ENCODE measurements at regions not wholly inside any gene's neighbourhood (a gene's known extent, or its start where the extent isn't known, plus 50 kb on each side); places are given as distances from the start of the nearest gene placed in this dataset.
A peak's percentile ranks its signal among the peaks of the same experiment; 100 is the strongest.

DNA sequence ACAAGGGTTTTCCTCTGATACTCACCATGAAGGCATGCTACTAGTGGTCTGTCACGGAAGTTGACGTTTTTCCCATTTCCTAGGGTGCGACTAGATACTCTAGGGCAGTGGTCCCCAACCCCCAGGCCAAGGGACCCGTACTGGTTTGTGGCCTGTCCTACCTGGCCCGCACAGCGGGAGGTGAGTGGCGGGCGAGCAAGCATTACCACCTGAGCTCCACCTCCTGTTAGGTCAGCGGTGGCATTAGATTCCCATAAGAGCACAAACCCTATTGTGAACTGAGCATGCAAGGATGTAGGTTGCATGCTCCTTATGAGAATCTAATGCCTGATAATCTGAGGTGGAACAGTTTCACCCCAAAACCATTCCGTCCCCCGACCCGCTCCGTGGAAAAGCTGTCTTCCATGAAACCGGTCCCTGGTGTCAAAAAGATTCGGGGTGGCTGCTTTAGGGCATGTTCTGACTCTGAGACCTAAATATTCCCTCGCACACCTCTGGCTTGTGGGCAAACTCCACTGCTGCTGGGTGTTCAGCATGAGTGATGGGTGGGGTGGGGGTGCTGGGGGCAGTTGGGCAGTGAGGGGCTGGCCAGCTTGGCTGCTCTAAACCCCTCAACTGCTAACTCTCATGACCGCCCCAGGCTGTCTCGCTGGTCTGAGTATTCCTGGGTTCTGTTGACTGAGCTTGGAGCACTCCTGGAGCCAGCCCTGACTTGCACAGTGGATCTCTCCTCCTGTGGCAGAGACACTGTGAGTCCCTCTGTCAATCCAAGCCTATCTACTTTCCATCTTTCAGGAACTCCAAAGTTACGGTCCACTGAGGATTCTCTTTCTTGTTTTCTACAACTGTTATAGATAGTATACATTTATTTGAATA lies 78.3 kb upstream of the NEK6 start:
- no peak for DNase-seq

DNA sequence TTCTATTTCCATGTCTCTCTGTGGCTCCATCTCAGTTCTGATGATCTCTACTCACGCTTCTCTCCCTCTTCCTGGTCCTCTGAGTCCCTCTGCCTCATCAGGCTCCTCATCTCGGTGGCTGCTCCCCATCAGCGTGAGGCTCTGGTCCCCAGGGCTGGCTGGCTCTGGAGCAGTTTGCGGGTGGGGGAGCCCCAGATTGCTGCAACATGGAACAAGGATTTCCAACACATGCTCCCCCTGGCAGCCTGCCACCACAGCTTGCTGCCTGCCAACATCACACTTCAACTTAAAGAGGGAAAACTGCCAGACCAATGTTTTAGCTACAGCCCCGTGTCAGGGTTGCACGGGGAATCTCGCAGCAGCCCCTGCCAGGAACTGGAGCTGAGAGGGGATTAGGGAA lies 77.2 kb upstream of the NEK6 start:
- DNase-seq: no peak

DNA sequence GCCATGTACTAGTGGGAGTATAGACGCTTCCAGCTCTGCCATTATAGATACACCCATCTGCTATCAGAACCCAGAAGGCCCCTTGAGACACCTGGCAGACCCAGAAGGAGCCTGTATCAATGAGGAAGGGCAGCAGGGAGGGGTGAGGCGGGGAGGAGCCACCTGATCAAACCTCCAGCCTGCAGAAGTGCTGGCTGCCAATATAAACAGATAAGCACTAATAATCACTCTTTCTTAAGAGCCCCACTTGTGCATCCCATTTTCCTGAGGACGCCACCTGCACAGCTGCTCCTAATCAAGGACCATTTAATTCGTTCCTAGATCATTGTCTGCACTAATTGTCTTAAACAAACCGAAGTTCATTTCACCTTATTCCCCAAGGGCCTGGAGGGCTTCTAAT lies 75.0 kb upstream of the NEK6 start:
- DNase-seq: no peak

DNA sequence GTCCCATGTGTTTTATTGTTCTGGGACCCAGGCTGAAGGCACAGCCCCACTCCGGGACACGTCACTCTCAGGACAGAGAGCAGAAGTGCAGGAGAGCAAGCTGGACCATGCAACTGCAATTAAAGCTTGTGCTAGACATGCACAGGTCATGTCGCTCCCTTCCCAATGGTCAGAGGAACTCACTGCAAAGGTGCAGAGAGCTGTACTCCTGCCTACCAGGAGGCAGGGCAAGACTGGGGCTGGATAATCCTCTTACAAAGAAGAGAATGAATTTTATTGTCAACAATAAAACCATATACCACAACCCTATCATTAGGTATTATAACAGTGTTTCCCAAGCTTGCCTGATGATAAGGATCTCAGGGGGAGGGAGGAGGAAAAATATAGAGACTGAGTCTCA lies 74.0 kb upstream of the NEK6 start:
- DNase-seq: no peak

DNA sequence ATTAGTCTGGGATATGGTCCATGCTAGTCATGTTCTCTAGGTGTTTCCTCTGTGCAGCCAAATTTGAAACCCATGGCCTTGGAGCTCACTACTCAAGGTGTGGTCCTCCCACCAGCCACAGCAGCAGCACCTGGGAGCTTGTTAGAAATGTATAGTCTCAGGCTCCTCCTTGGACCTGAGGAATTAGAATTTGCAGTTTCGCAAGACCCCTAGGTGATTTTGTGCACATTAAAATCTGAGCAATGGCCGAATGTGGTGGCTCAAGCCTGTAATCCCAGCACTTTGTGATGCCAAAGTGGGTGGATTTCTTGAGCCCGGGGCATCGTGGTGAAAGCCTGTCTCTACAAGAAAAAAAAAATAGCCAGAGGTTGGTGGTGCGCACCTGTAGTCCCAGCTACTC lies 72.3 kb upstream of the NEK6 start:
- no peak for DNase-seq

DNA sequence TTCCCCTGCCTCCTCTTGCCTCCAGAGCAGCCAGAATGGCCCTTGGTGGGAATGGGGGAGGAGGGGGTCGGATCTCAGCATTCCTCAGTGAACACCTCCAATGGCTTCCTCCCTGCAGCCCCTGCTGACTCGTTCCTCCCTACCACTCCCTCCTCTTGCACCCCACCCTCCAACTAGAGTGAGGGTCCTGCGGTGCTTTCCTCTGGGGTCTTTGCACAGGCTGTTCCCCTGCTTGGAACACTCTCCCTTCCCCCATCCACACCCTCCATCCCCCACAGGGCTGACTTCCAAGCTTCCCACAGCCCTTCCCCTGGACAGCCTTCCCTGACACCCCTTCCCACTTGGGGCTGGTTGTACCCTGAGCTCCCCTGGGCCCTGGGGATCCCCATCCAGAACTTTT lies 70.4 kb upstream of the NEK6 start:
- no peak for DNase-seq

DNA sequence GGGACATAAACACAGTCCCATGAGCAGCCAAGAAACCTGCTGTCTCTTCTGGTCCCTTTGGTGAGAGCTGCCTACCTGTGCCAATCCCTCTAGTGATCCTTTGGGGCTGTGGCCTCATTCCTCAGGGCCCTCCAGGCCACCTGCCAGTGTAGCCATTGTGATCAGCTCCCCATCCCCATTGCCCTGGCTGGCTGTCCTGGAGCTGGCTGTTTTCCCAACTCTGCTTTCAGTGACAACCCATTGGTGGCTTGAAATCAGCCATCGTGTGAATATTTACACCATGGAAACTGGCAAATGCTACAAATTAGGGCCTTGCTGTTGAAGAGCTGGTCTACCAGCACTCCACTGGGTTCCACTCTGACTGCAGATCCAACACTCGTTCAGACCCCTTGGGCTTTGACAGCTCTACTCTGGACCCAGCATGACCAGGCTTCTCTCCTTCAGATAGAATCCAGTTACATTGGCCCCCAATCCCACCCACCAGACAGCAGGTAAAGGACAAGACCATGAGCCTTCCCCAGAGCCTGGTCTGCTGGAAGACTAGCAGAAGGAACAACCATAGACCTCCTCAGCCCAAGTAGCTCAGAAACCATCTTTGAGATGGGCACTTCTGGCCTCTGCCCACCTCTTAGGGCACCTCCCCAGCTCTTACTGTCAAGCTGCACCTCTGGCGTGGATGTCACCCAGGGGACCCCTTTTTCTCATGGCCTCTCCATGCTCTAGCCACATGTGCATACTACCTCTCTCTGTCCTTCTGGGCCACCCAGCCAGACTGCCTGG lies 69.2 kb upstream of the NEK6 start:
- no peak for DNase-seq

DNA sequence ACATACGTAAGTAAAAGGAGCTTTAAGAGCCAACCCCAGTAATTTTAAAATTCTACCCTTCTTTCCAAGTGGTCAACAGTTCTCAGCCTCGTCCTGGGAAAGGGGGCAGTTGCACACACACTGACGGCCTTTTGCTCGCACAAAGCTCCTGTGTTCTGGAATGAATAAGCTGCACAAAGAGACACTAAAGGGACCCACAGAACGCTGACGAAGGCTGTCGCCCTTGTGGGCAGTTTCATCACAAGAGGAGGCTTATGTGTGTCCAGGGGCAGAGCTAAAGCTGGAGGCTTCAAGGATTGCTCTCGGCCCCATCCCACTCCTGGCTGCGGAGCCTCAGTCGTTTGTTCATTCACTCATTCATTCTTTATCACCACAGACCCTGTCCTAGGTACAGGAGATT lies 67.0 kb upstream of the NEK6 start:
- DNase-seq: no peak

DNA sequence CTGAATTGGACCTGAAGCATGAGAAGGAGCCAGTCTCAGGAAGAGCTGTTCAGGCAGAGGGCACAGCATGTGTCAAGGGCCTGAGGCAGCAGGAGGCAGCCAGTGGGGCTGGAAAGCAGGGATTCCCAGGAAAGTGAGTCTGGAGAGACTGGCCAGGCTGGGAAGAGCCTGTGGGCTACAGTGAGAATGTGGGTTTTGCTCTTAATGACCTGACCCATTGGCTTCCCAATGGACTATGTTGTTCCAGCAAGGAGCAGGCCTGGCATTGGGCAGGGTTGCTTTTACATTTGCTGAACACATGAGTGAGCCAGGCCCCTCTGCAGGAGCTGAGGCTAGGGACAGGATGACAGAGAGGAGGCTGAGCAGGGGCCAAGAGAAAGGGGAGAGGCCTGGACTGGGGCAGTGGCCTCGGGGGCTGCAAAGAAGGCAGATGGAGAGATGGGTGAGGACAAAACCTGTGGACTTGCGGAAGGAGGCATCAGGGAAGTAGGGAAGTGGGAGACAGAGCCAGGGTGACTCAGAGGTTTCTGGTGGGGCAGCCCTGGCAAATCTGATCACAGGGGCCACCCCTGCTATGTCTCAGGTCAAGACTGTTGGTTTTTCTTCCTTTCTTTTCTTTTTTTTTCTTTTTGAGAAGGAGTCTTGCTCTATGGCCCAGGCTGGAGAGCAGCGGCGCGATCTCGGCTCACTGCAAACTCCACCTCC lies 65.9 kb upstream of the NEK6 start:
- DNase-seq: no peak

DNA sequence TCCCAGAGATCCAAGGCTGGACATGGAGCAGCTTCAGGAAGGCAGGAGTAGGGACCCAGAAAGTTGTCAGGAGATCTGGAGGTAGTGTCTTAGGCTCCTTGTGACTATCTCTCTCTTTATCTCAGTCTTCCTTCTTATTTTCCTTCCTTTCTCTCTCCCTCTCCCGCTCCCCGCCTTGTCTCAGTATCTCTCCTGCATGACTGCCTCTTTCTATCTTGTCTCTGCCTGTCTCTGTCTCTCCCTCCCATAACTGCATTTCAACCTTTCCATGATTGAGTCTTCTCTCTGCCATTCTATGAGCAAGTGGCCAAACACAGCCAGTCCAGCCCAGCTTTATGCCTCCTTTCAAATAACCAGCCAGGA lies 61.0 kb upstream of the NEK6 start:
- no peak for DNase-seq

DNA sequence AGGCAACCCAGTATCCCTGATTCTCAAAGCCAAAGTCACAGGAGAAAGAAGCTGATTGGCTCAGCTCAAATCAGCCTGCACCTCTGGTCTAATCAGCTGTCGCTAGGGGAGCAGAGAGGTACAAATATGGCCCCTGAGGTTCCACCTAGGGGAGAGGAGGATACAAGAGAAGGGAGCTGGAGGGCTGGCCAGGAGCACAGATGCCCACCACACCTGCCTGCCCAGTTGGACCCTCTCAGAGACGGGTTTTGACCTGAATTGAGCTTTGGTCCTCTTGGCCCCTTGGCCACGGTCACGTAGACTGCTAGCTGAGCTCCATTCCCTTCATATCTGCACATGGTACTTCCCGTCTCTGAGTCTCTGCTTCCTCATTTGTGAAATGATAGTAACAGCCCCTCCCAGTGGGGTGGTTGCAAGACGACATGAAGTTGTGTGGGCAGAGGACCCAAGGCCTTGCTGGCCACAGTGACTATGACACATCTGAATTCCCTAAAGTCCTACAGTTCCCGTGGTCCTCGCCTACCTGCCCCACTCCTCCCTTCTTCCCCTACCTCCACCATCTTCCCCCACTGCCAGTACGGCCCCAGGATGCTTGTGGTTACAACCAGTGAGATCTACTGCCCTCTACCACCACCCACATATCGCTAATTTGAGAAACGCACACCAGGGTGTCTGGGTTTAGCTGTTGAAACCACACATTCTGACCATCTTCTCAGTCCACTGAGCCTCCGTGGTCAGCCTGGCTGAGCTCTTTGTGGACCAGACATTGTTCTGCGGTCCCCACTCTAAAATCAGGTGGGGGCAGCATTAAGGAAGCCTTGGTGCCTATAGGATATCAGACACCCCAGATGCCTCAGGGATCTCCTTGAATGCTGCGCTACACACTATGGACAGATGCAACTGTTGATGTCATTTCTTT lies 60.3 kb upstream of the NEK6 start:
- DNase-seq: no peak

DNA sequence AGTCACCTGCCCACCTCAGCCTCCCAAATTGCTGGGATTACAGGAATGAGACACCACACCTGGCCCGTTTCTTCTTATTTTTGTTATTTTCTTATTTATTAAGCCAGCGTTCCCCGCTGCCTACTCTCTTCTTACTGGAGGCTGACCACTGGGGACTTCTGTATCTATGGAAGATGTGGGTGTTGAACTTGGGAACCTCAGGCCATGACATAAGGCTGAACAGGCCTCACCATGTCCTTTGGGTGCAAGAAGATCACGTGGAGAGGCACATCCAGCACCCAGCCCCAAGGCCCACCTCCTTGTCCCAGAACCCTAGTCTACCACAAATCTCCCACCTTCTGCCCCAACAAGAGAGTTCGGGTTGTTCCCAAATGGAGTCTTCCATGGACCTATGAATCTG lies 59.4 kb upstream of the NEK6 start:
- DNase-seq: no peak

DNA sequence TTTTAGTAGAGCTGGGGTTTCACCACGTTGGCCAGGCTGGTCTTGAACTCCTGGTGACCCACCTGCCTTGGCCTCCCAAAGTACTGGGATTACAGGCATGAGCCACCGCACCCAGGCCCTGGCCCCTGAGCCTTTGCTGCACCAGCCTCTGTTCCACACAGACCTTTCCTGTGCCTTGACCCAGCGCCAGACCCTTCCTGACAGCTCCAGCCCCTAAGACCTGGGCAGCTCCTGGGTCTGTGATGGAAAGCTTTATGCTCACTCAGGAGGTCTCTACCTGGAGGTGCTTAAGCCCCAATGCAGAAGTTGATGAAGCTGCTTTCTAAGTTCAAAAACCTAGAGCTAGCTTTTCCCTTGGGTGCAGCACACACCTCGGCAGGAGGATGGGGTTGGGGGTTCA lies 58.8 kb upstream of the NEK6 start:
- no peak for DNase-seq

DNA sequence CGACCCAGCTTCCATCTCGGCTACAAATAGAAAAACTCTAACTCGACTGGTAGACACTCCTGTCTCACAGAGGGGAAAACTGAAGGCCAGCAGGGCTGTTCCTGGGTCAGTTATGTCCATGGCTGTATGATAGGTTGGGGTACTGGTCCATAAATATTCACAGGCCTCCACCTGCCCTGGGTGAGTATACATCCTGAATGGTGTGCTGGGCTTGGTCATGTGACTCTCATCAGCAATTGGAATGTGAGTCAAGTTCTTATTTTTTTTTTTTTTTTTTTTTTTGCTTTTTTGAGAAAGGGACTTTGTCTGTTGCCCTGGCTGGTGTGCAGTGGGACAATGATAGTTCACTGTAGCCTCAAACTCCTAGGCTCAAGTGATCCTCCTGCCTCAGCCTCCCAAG lies 58.3 kb upstream of the NEK6 start:
- DNase-seq: no peak

DNA sequence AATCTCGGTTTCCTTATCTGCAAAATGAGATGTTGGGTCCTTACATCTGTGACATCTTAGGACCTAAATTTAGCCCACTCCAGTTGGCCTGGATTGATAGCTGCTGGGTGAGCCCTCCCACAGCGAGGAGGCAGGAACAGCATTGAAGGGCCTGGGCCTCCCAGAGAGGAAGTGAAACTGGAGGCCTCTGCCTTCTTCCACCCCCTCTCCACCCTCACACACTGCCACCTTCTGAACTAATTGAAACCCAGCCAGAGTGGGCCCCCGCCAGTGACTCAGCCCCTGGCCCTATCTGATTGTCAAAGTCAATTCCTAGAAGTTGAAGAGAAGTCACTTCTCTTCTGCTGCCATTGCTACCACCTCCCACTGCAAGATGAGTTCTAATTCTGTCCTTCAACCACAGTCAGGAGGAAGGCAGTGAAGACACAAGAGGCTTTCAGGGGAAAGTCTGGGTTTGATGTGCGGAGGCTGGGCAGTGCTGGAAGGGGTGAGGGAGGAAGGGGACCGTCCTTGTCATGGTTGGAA lies 55.2 kb upstream of the NEK6 start:
- no peak for DNase-seq

DNA sequence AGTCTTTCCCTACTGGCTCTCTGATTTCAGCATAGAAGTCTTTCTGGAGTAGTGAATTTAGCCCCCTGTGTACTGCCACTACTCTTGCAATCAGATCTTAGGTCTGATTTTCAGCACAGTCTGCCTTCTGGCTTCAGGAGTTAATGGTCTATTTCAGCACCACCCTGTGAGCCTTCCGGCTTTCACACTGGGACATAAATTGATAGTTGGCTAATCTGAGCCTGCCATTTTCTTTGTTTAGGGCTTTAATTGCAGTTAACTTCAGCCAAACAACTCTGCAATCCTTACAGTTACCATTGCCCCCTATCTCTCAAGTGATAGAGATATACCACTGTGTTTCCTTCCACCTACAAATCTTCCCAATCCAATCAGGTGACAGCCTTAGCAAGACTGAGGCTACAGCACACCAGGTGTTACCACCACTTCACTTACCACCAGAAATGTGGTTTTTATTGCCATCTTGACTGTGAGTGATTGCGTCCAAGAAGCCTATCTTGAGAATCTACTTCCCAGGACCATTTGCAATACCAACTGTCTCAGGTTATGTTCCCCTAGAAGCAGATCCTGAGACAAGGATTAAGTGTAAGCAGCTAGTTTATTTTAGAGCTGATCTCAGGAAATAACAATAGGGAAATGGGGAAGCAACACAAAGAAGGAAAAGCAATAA lies 51.9 kb upstream of the NEK6 start:
- no peak for DNase-seq

DNA sequence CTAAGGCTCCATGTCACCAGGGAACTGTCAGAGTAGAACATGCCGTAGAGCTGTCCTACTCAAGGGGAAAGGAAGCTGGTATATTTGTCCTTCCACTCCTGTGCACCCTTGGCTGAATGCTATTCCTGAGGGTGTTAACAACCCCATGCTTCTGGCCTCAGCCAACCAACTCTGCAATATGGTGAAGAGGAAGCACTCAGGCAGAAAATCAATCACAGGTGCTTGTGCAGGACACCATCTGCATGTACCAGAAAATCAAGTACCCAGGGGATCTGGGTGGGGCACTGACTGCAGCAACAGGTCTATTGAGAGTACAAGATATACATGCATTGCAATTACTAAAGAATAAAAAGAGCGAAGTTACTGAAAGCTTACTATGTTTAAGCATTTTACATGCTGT lies 51.4 kb upstream of the NEK6 start:
- DNase-seq: peak; percentile 90

Measured in NCI-H510A treated with DMSO at 0.1 percent for 48 hours (cell line).